ENCODE measurements at regions not wholly inside any gene's neighbourhood (a gene's known extent, or its start where the extent isn't known, plus 50 kb on each side); places are given as distances from the start of the nearest gene placed in this dataset.

DNA sequence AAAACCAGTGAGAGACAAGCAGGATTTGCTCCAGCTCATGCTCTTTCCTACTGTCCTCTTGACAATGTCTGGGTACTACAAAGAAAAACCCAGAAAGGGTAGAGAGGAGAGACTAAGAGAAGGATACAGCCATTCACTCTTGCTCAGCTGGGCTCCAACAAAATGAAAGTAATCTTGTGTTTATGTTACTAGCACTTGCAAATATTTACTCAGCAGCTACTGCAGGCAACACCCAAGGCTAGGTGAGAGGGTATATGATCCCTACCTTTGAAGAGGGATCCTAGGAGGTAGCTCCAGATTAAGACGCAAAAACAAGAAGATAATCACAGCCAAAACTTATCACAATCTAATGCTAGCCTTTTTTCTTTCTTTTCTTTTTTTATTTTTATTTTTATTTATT lies 329.6 kb upstream of the ACVR2A start:
- Histone ChIP-seq H3K27me3 (ENCODE audit: insufficient read depth, low read depth, severe bottlenecking) (no peaks in the 10 kb centered on the region), H3K36me3 (no peaks in the 10 kb centered on the region), H3K4me3 (ENCODE audit: low read depth, low read length) (no peak overlapping the region), H3K9me3 (ENCODE audit: severe bottlenecking) (no peaks in the 10 kb centered on the region), H3K27ac (no peak overlapping the region)
- no peak for DNase-seq
- no peak for TF ChIP-seq CTCF (IDR thresholded peaks at IDR 0.05; ENCODE audit: low read depth, low read length)

- Histone ChIP-seq H3K9me3 (ENCODE audit: severe bottlenecking) (no peaks in the 10 kb centered on the region), H3K27ac (no peak overlapping the region), H3K27me3 (ENCODE audit: insufficient read depth, low read depth, severe bottlenecking) (no peaks in the 10 kb centered on the region), H3K36me3 (no peaks in the 10 kb centered on the region), H3K4me3 (ENCODE audit: low read depth, low read length) (no peak overlapping the region)
- no peak for DNase-seq
- TF ChIP-seq CTCF (IDR thresholded peaks at IDR 0.05; ENCODE audit: low read depth, low read length), result no peak
Measured at GRCh38 chr2:147512206-147512605, 332.6 kb upstream of the ACVR2A start.

GRCh38 chr2:147511491-147511948 lies 333.3 kb upstream of the ACVR2A start:
- no peak for DNase-seq
- H3K27ac ChIP-seq, result no peak overlapping the region
- no peak overlapping the region for H3K4me3 ChIP-seq (ENCODE audit: low read depth, low read length)
- H3K27me3 ChIP-seq (ENCODE audit: insufficient read depth, low read depth, severe bottlenecking), result no peaks in the 10 kb centered on the region
- H3K36me3 ChIP-seq, result no peaks in the 10 kb centered on the region
- H3K9me3 ChIP-seq (ENCODE audit: severe bottlenecking), result no peaks in the 10 kb centered on the region
- no peak for TF ChIP-seq CTCF (IDR thresholded peaks at IDR 0.05; ENCODE audit: low read depth, low read length)

GRCh38 chr2:147509821-147510220 lies 335.0 kb upstream of the ACVR2A start:
- TF ChIP-seq CTCF (IDR thresholded peaks at IDR 0.05; ENCODE audit: low read depth, low read length), result no peak
- Histone ChIP-seq H3K4me3 (ENCODE audit: low read depth, low read length) (no peak overlapping the region), H3K27ac (no peak overlapping the region), H3K27me3 (ENCODE audit: insufficient read depth, low read depth, severe bottlenecking) (no peaks in the 10 kb centered on the region), H3K36me3 (no peaks in the 10 kb centered on the region), H3K9me3 (ENCODE audit: severe bottlenecking) (no peaks in the 10 kb centered on the region)
- DNase-seq, result no peak

DNA sequence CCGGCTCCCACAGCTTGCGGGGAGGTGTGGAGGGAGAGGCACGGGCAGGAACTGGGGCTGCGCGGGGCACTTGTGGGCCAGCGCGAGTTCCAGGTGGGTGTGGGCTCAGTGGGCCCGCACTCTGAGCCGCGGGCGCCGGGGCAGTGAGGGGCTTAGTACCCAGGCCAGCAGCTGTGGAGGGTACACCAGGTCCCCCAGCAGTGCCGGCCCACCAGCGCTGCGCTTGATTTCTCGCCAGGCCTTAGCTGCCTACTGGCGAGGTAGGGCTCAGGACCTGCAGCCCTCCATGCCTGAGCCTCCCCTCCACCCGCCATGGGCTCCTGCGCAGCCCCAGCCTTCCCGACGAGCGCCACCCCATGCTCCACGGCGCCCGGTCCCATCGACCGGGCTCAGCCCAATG lies 337.9 kb upstream of the ACVR2A start:
- no peak overlapping the region for H3K4me3 ChIP-seq (ENCODE audit: low read depth, low read length)
- no peak overlapping the region for H3K27ac ChIP-seq
- H3K9me3 ChIP-seq (ENCODE audit: severe bottlenecking), result no peaks in the 10 kb centered on the region
- TF ChIP-seq CTCF (IDR thresholded peaks at IDR 0.05; ENCODE audit: low read depth, low read length), result no peak
- H3K36me3 ChIP-seq, result no peaks in the 10 kb centered on the region
- DNase-seq, result no peak
- no peaks in the 10 kb centered on the region for H3K27me3 ChIP-seq (ENCODE audit: insufficient read depth, low read depth, severe bottlenecking)

GRCh38 chr2:147502711-147503290 lies 342.0 kb upstream of the ACVR2A start:
- no peak for TF ChIP-seq CTCF (IDR thresholded peaks at IDR 0.05; ENCODE audit: low read depth, low read length)
- Histone ChIP-seq H3K36me3 (no peaks in the 10 kb centered on the region), H3K27ac (no peak overlapping the region), H3K9me3 (ENCODE audit: severe bottlenecking) (no peaks in the 10 kb centered on the region), H3K4me3 (ENCODE audit: low read depth, low read length) (no peak overlapping the region), H3K27me3 (ENCODE audit: insufficient read depth, low read depth, severe bottlenecking) (no peaks in the 10 kb centered on the region)
- no peak for DNase-seq

Data from WERI-Rb-1 (cell line).